ENCODE measurements at regions not wholly inside any gene's neighbourhood (a gene's known extent, or its start where the extent isn't known, plus 50 kb on each side); places are given as distances from the start of the nearest gene placed in this dataset.

GRCh38 chr1:38712046-38712445 is 147.5 kb downstream of the RRAGC start:
- TF ChIP-seq POLR2AphosphoS5 (IDR thresholded peaks at IDR 0.05; ENCODE audit: low read depth, low read length) (no peak), POLR2A (IDR thresholded peaks at IDR 0.05; ENCODE audit: low read depth, low read length) (no peak), TAF1 (IDR thresholded peaks at IDR 0.05; ENCODE audit: low read depth, low read length) (no peak)

All from GM12891 (cell line).